OCI-LY7 (cell line): ENCODE measurements at regions not wholly inside any gene's neighbourhood (a gene's known extent, or its start where the extent isn't known, plus 50 kb on each side); places are given as distances from the start of the nearest gene placed in this dataset.

Experiments used
- BruUV-seq: library from RNA; stranded (reverse); fragments of 400-500 nt; replicated peaks from 2 replicates; lab custom pipeline; 2021; lab: Mats Ljungman, UMichigan
- CTCF ChIA-PET: fragments of 300-600 bp; sonication (Branson Sonifier 250); formaldehyde crosslinking; loops from one replicate; lab custom pipeline; 2022; ENCODE audit warnings: antibody characterized with exemption; ENCODE audit not compliant: unreplicated experiment; lab: Charles Lee
- POLR2A ChIA-PET: fragments of 300-600 bp; sonication (Branson Sonifier 250); formaldehyde crosslinking; loops from one replicate; lab custom pipeline; 2022; ENCODE audit warnings: antibody characterized with exemption; lab: Charles Lee
- DNase-seq: peaks from one replicate; pipeline ENCODE4 v3.0.0-alpha.2; 2015; ENCODE audit warnings: low spot score
- H2AFZ ChIP-seq: fragments of 200-600 bp; sonication (generic), shearing (Covaris generic); 2 replicates; pipeline ENCODE4 v1.6.1; 2014; ENCODE audit warnings: mild to moderate bottlenecking, antibody characterized with exemption, low read length, moderate library complexity
- H3K27ac ChIP-seq: fragments of 200-600 bp; sonication (generic); 2 replicates; pipeline ENCODE4 v1.5.1; 2014; ENCODE audit warnings: mixed run types, low read depth, mild to moderate bottlenecking, moderate library complexity, low read length, inconsistent platforms; ENCODE audit not compliant: poor library complexity, severe bottlenecking
- H3K36me3 ChIP-seq: fragments of 200-600 bp; sonication (generic); 2 replicates; pipeline ENCODE4 v1.6.1; 2014; ENCODE audit warnings: mild to moderate bottlenecking, antibody characterized with exemption, low read length, moderate library complexity, mixed read lengths; ENCODE audit not compliant: insufficient read depth
- H3K4me1 ChIP-seq: fragments of 200-600 bp; sonication (generic); 2 replicates; pipeline ENCODE4 v1.5.1; 2014; ENCODE audit warnings: mild to moderate bottlenecking, low read length; ENCODE audit not compliant: insufficient read depth, poor library complexity, severe bottlenecking
- H3K4me2 ChIP-seq: fragments of 200-600 bp; sonication (generic); 2 replicates; pipeline ENCODE4 v1.6.1; 2014; ENCODE audit warnings: mild to moderate bottlenecking, low read length
- H3K4me3 ChIP-seq: fragments of 200-600 bp; sonication (generic); 2 replicates; pipeline ENCODE4 v1.5.1; 2014; ENCODE audit warnings: mild to moderate bottlenecking, low read depth, low read length; ENCODE audit not compliant: poor library complexity, severe bottlenecking
- H3K79me2 ChIP-seq: fragments of 200-600 bp; sonication (generic); 2 replicates; pipeline ENCODE4 v1.6.1; 2016; ENCODE audit warnings: low read depth, mild to moderate bottlenecking, low read length, moderate library complexity, mixed read lengths; ENCODE audit not compliant: insufficient read depth
- H3K9me2 ChIP-seq: fragments of 200-600 bp; sonication (generic); 2 replicates; pipeline ENCODE4 v1.6.1; 2016; ENCODE audit warnings: mild to moderate bottlenecking, low read length, mixed read lengths; ENCODE audit not compliant: insufficient read depth
- H3K9me3 ChIP-seq: fragments of 200-600 bp; sonication (generic); 2 replicates; pipeline ENCODE4 v1.6.1; 2014; ENCODE audit warnings: mild to moderate bottlenecking, mixed run types, low read length, mixed read lengths
- H4K20me1 ChIP-seq: fragments of 200-600 bp; sonication (generic); 2 replicates; pipeline ENCODE4 v1.6.1; 2014; ENCODE audit warnings: mild to moderate bottlenecking, antibody characterized with exemption, low read length, moderate library complexity, mixed read lengths; ENCODE audit not compliant: insufficient read depth
- CTCF ChIP-seq: fragments of 200-600 bp; sonication (generic); conservative IDR thresholded peaks from 2 replicates; pipeline ENCODE4 v1.5.1; 2014; ENCODE audit warnings: mild to moderate bottlenecking, antibody characterized with exemption, low read length, moderate library complexity, mixed read lengths
- EZH2phosphoT487 ChIP-seq: fragments of 200-600 bp; sonication (generic); IDR thresholded peaks from 2 replicates; pipeline ENCODE4 v1.6.1; 2018; ENCODE audit warnings: low read depth, borderline replicate concordance, mild to moderate bottlenecking, mixed run types, antibody characterized with exemption, low read length, moderate library complexity, mixed read lengths
- intact Hi-C: fragments of 100-400 bp; cut with micrococcal nuclease; formaldehyde crosslinking; loops from one replicate; pipeline ENCODE4 v1.10.0; 2022; ENCODE audit not compliant: unreplicated experiment

- Histone ChIP-seq H2AFZ (no peak overlapping the region), H3K9me2 (no peaks in the 10 kb centered on the region), H3K4me1 (peaks cover 32% of the 10 kb centered on the region), H3K27ac (no peak overlapping the region), H3K79me2 (no peaks in the 10 kb centered on the region), H4K20me1 (no peaks in the 10 kb centered on the region), H3K9me3 (no peaks in the 10 kb centered on the region), H3K4me2 (no peak overlapping the region), H3K4me3 (no peak overlapping the region), H3K36me3 (no peaks in the 10 kb centered on the region)
- BruUV-seq: no TSS peak
- DNase-seq: no peak
- TF ChIP-seq CTCF (no peak), EZH2phosphoT487 (no peak)
- POLR2A ChIA-PET: interaction anchor here (1.4 to 4.7 kb wide), 3 partner anchors 15 to 185 kb away, joined by 4 to 28 read pairs (median 4); partner anchors contain the start of gene ID2
- intact Hi-C loops: no loop called here
- CTCF ChIA-PET: interaction anchor here (1.0 to 1.3 kb wide), 2 partner anchors 11 kb away, joined by 3 to 4 read pairs; no protein-coding TSS in a partner anchor
Observed at GRCh38 chr2:8496079-8496478, 185.8 kb upstream of the ID2 start.

- BruUV-seq: no TSS peak
- Histone ChIP-seq H3K36me3 (no peaks in the 10 kb centered on the region), H3K79me2 (no peaks in the 10 kb centered on the region), H3K9me2 (no peaks in the 10 kb centered on the region), H4K20me1 (no peaks in the 10 kb centered on the region), H3K4me3 (no peak overlapping the region), H2AFZ (no peak overlapping the region), H3K9me3 (no peaks in the 10 kb centered on the region), H3K4me1 (peaks cover 27% of the 10 kb centered on the region), H3K27ac (no peak overlapping the region), H3K4me2 (no peak overlapping the region)
- DNase-seq: no peak
- ChIA-PET POLR2A (interaction anchor here (1.4 to 4.7 kb wide), 3 partner anchors 15 to 185 kb away, joined by 4 to 28 read pairs (median 4); partner anchors contain the start of gene ID2), CTCF (interaction anchor here (0.8 to 1.0 kb wide), 2 partner anchors 10 to 15 kb away, joined by 3 read pairs; no protein-coding TSS in a partner anchor)
- TF ChIP-seq EZH2phosphoT487 (no peak), CTCF (no peak)
- intact Hi-C loops: no loop called here
Observed at GRCh38 chr2:8496617-8497016, 185.2 kb upstream of the ID2 start.

- peaks cover 9% of the 10 kb centered on the region; the same call in 1 of the 2 replicates for H3K36me3 ChIP-seq
- no peak overlapping the region for H3K27ac ChIP-seq
- intact Hi-C loops: no loop called here
- H3K9me3 ChIP-seq: no peaks in the 10 kb centered on the region
- TF ChIP-seq EZH2phosphoT487 (no peak), CTCF (no peak)
- ChIA-PET CTCF (no interaction called here), POLR2A (no interaction called here)
- H3K4me2 ChIP-seq: no peak overlapping the region
- H2AFZ ChIP-seq: no peak overlapping the region
- H3K9me2 ChIP-seq: no peaks in the 10 kb centered on the region
- peaks cover 23% of the 10 kb centered on the region for H3K4me1 ChIP-seq
- no peak for DNase-seq
- no peak overlapping the region for H3K4me3 ChIP-seq
- no TSS peak for BruUV-seq
- H3K79me2 ChIP-seq: no peaks in the 10 kb centered on the region
- H4K20me1 ChIP-seq: no peaks in the 10 kb centered on the region
Observed at GRCh38 chr2:8498994-8499393, 182.9 kb upstream of the ID2 start.
